ENCODE measurements at regions not wholly inside any gene's neighbourhood (a gene's known extent, or its start where the extent isn't known, plus 50 kb on each side); places are given as distances from the start of the nearest gene placed in this dataset.

- BruUV-seq (replicated peaks): no TSS peak
- H4K91ac ChIP-seq (ENCODE audit: insufficient read depth, low read depth, low read length): no peak overlapping the region
- no peak overlapping the region for H4K8ac ChIP-seq (ENCODE audit: low read depth in 2 of 2, low read length in 2 of 2)
- H3K4me2 ChIP-seq (ENCODE audit: low read depth, low read length): no peak overlapping the region
- dilution Hi-C loops (cut with HindIII; ENCODE audit: low sequenced_read_pairs, unreplicated experiment) (no loop called here), intact Hi-C loops (cut with micrococcal nuclease) (no loop called here), in situ Hi-C loops (cut with MboI; ENCODE audit: low sequenced_read_pairs) (no loop called here)
- H3K27me3 ChIP-seq (ENCODE audit: control insufficient read depth, insufficient read depth, low read length): no peaks in the 10 kb centered on the region; the same call in 1 of the 2 replicates
- H3K23ac ChIP-seq (ENCODE audit: low read depth, low read length): no peak overlapping the region
- no peaks in the 10 kb centered on the region for H3K79me1 ChIP-seq (ENCODE audit: low read depth in 1 of 2, low read length in 2 of 2)
- H3K56ac ChIP-seq (ENCODE audit: extremely low read depth, insufficient read depth, low read length): no peak overlapping the region
- no peak overlapping the region for H3K9ac ChIP-seq (ENCODE audit: low read depth, low read length)
- TF ChIP-seq CHD1 (IDR thresholded peaks at IDR 0.05; ENCODE audit: low read depth, low read length) (no peak), CTCF (conservative IDR thresholded peaks at IDR 0.05; ENCODE audit: low read depth, low read length) (no peak), MXI1 (IDR thresholded peaks at IDR 0.05; ENCODE audit: borderline replicate concordance, low read depth, low read length) (no peak), RCOR1 (IDR thresholded peaks at IDR 0.05; ENCODE audit: insufficient replicate concordance, low read length) (no peak), RAD21 (IDR thresholded peaks at IDR 0.05; ENCODE audit: low read length) (no peak), NFE2L2 (IDR thresholded peaks at IDR 0.05; ENCODE audit: low read depth, low read length) (no peak), POLR2A (IDR thresholded peaks at IDR 0.05; ENCODE audit: low read depth, low read length) (no peak), FOS (IDR thresholded peaks at IDR 0.05; ENCODE audit: low read depth, low read length) (no peak), CEBPB (IDR thresholded peaks at IDR 0.05; ENCODE audit: low read depth, low read length) (no peak), ELK1 (IDR thresholded peaks at IDR 0.05; ENCODE audit: borderline replicate concordance, low read depth, low read length) (no peak), RFX5 (IDR thresholded peaks at IDR 0.05; ENCODE audit: low read depth, low read length) (no peak), MAZ (IDR thresholded peaks at IDR 0.05; ENCODE audit: borderline replicate concordance, low read depth, low read length) (no peak), USF2 (IDR thresholded peaks at IDR 0.05; ENCODE audit: low read depth, low read length) (no peak), SMC3 (IDR thresholded peaks at IDR 0.05; ENCODE audit: low read depth, low read length) (no peak), BHLHE40 (IDR thresholded peaks at IDR 0.05; ENCODE audit: low read depth, low read length) (no peak), MAFK (IDR thresholded peaks at IDR 0.05; ENCODE audit: low read depth, low read length) (no peak)
- no peaks in the 10 kb centered on the region for H3K4me1 ChIP-seq (ENCODE audit: control insufficient read depth, insufficient read depth, low read length)
- H3K9me3 ChIP-seq (ENCODE audit: control insufficient read depth, insufficient read depth, low read length): no peaks in the 10 kb centered on the region; the same call in 1 of the 2 replicates
- no peak overlapping the region for H2BK20ac ChIP-seq (ENCODE audit: low read depth, low read length)
- H3K36me3 ChIP-seq (ENCODE audit: control insufficient read depth, insufficient read depth, low read length): no peaks in the 10 kb centered on the region
- CTCF ChIA-PET: no interaction called here
- no peaks in the 10 kb centered on the region for H3K9me1 ChIP-seq (ENCODE audit: insufficient read depth, low read length)
- no peak overlapping the region for H2AK9ac ChIP-seq (replicated peaks; ENCODE audit: low read depth, low read length, poor library complexity)
- H2BK5ac ChIP-seq (ENCODE audit: low read depth, low read length, poor library complexity, severe bottlenecking): no peak overlapping the region
- H3K27ac ChIP-seq (ENCODE audit: insufficient read depth, low read length): no peak overlapping the region
- POLR2A ChIA-PET (ENCODE audit: unreplicated experiment): no interaction called here
- no CpG with 5 or more reads among the region's 1 CpG for WGBS, 2 experiments (ENCODE audit: extremely low coverage in 2 of 2, insufficient read length in 1 of 2)
- no peak overlapping the region for H2AK5ac ChIP-seq (ENCODE audit: low read depth, low read length)
- no peak overlapping the region for H3K14ac ChIP-seq (replicated peaks; ENCODE audit: low read depth, low read length)
- no peaks in the 10 kb centered on the region for H4K20me1 ChIP-seq (ENCODE audit: insufficient read depth, low read length)
- ATAC-seq (ENCODE audit: low read depth) (no peak), DNase-seq (no peak)
- H2BK120ac ChIP-seq (ENCODE audit: low read depth, low read length): no peak overlapping the region
- no peak overlapping the region for H2AFZ ChIP-seq (replicated peaks; ENCODE audit: low read length, poor library complexity)
- no peak overlapping the region for H2BK15ac ChIP-seq (ENCODE audit: low read depth, low read length)
- no peak overlapping the region for H4K5ac ChIP-seq (ENCODE audit: low read depth, low read length)
- no peak overlapping the region for H3K4me3 ChIP-seq (ENCODE audit: insufficient read depth, low read depth, low read length)
- no peak overlapping the region for H3K4ac ChIP-seq (ENCODE audit: low read depth, low read length)
- no peak overlapping the region for H3K18ac ChIP-seq (ENCODE audit: low read depth, low read length)
Observed at GRCh38 chr13:47638627-47639026, 362.4 kb downstream of the SUCLA2 start.
